GM12878 (cell line): ENCODE measurements at regions not wholly inside any gene's neighbourhood (a gene's known extent, or its start where the extent isn't known, plus 50 kb on each side); places are given as distances from the start of the nearest gene placed in this dataset.

Source experiments
- BACH1 ChIP-seq: fragments of 450-650 bp; IDR thresholded peaks from 2 replicates; pipeline ENCODE4 v1.6.1; 2017; ENCODE audit warnings: mild to moderate bottlenecking, borderline replicate concordance
- CTCF ChIP-seq, 3 experiments: IDR thresholded peaks in 2 of 3; conservative IDR thresholded peaks in 1 of 3; 2 replicates each; pipeline ENCODE4 v1.5.1; 2011; ENCODE audit warnings: low read depth in 3 of 3, low read length in 3 of 3, mild to moderate bottlenecking in 3 of 3, control low read depth in 2 of 3, moderate library complexity in 2 of 3, inconsistent platforms in 1 of 3, mixed read lengths in 1 of 3; ENCODE audit not compliant: control insufficient read depth in 2 of 3, insufficient read depth in 1 of 3; ENCODE audit errors: extremely low read depth in 1 of 3
- EP300 ChIP-seq, 2 experiments: fragments of 150-350 bp in 1 of 2; IDR thresholded peaks; 2 replicates each; pipeline ENCODE4 v1.6.1; 2011 to 2012; ENCODE audit warnings: low read depth in 2 of 2, low read length in 2 of 2, borderline replicate concordance in 1 of 2, improper control_type of control experiment in 1 of 2, inconsistent platforms in 1 of 2; ENCODE audit not compliant: control insufficient read depth in 1 of 2
- MXI1 ChIP-seq: fragments of 150-350 bp; IDR thresholded peaks from 2 replicates; pipeline ENCODE4 v1.6.1; 2011; ENCODE audit warnings: low read depth, mild to moderate bottlenecking, inconsistent platforms, low read length, improper control_type of control experiment
- MYC ChIP-seq: IDR thresholded peaks from 2 replicates; pipeline ENCODE4 v1.6.1; 2011; ENCODE audit warnings: mild to moderate bottlenecking, low read length, moderate library complexity, inconsistent platforms; ENCODE audit not compliant: insufficient read depth, insufficient replicate concordance, insufficient read length, severe bottlenecking
- NBN ChIP-seq: fragments of 450-650 bp; IDR thresholded peaks from 2 replicates; pipeline ENCODE4 v1.6.1; 2016
- POLR2AphosphoS5 ChIP-seq: IDR thresholded peaks from 2 replicates; pipeline ENCODE4 v1.6.1; 2011; ENCODE audit warnings: mild to moderate bottlenecking, low read length, inconsistent platforms
- RAD51 ChIP-seq: fragments of 450-650 bp; IDR thresholded peaks from 2 replicates; pipeline ENCODE4 v1.6.1; 2016; ENCODE audit warnings: moderate library complexity, mild to moderate bottlenecking, inconsistent platforms
- REST ChIP-seq: IDR thresholded peaks from 2 replicates; pipeline ENCODE4 v1.6.1; 2012; ENCODE audit warnings: mild to moderate bottlenecking, low read depth, low read length
- SUZ12 ChIP-seq: fragments of 200-600 bp; sonication (generic); IDR thresholded peaks from one replicate; pipeline ENCODE4 v1.6.1; 2018; ENCODE audit warnings: antibody characterized with exemption, mild to moderate bottlenecking; ENCODE audit not compliant: unreplicated experiment
- ZBED1 ChIP-seq: IDR thresholded peaks from 2 replicates; pipeline ENCODE4 v1.6.1; 2016; ENCODE audit warnings: borderline replicate concordance
- TF ChIP-seq, protein P1 (sequence below): IDR thresholded peaks from 2 replicates; pipeline ENCODE4 v1.6.1; 2012; ENCODE audit warnings: low read depth, low read length, improper control_type of control experiment

GRCh38 chr6:147782302-147782701 lies 273.8 kb downstream of the SAMD5 start:
- no peak for TF ChIP-seq CTCF (IDR thresholded peaks at IDR 0.05 in 2 of 3, conservative IDR thresholded peaks at IDR 0.05 in 1 of 3; ENCODE audit: control insufficient read depth in 2 of 3, extremely low read depth in 1 of 3, insufficient read depth in 1 of 3, low read depth in 3 of 3, low read length in 3 of 3)
- no peak for TF ChIP-seq MXI1
- TF ChIP-seq BACH1, result no peak
- TF ChIP-seq SUZ12, result no peak
- no peak for TF ChIP-seq ZBED1
- TF ChIP-seq REST, result no peak
- TF ChIP-seq NBN, result no peak
- no peak for TF ChIP-seq POLR2AphosphoS5
- TF ChIP-seq EP300 (IDR thresholded peaks at IDR 0.05; ENCODE audit: borderline replicate concordance in 1 of 2, control insufficient read depth in 1 of 2, low read depth in 2 of 2, low read length in 2 of 2), result no peak
- TF ChIP-seq, protein P1, sequence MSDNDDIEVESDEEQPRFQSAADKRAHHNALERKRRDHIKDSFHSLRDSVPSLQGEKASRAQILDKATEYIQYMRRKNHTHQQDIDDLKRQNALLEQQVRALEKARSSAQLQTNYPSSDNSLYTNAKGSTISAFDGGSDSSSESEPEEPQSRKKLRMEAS, result no peak
- no peak for TF ChIP-seq RAD51
- TF ChIP-seq MYC, result no peak
